SK-N-SH (cell line): ENCODE measurements at regions not wholly inside any gene's neighbourhood (a gene's known extent, or its start where the extent isn't known, plus 50 kb on each side); places are given as distances from the start of the nearest gene placed in this dataset.

ENCODE experiments used
- CTCF ChIA-PET: fragments of 300-600, 350-600 bp; formaldehyde crosslinking; extraction: SDS; loops from one replicate; lab custom pipeline; 2021; lab: Yijun Ruan, JAX
- POLR2A ChIA-PET: fragments of 350-600 bp; sonication (Branson Sonifier 250); formaldehyde crosslinking; extraction: SDS; loops from one replicate; lab custom pipeline; 2020; ENCODE audit warnings: antibody characterized with exemption, inconsistent platforms; lab: Yijun Ruan, JAX
- DNase-seq: peaks from one replicate; pipeline ENCODE4 v3.0.0; 2012
- H2AFZ ChIP-seq: fragments of 200-600 bp; sonication (generic); 2 replicates; pipeline ENCODE4 v1.8.1; 2016; ENCODE audit warnings: antibody characterized with exemption, mild to moderate bottlenecking, low read depth
- H3F3A ChIP-seq: fragments of 200-600 bp; sonication (generic); replicated peaks from 2 replicates; pipeline ENCODE3; 2016; ENCODE audit warnings: antibody characterized with exemption, mild to moderate bottlenecking; ENCODE audit not compliant: insufficient read depth
- H3K27ac ChIP-seq, 2 experiments: fragments of 200-500 bp in 1 of 2; fragments of 200-600 bp in 1 of 2; sonication (Bioruptor generic) in 1 of 2; sonication (generic), shearing (Covaris generic) in 1 of 2; 2 replicates each; pipeline versions ENCODE4 v1.5.1 to v1.6.1; 2014 to 2016; ENCODE audit warnings: low read depth in 2 of 2, inconsistent platforms in 1 of 2, low read length in 1 of 2, mild to moderate bottlenecking in 1 of 2, mixed read lengths in 1 of 2
- H3K27me3 ChIP-seq: fragments of 200-600 bp; sonication (generic), shearing (Covaris generic); 2 replicates; pipeline ENCODE4 v1.6.1; 2016; ENCODE audit warnings: mixed run types; ENCODE audit not compliant: insufficient read depth
- H3K36me3 ChIP-seq, 2 experiments: fragments of 200-500 bp in 1 of 2; fragments of 200-600 bp in 1 of 2; sonication (Bioruptor generic) in 1 of 2; sonication (generic) in 1 of 2; replicated peaks in 1 of 2; 2 replicates each; pipeline versions ENCODE3 to v1.5.1; 2014 to 2016; ENCODE audit warnings: low read length in 1 of 2, mild to moderate bottlenecking in 1 of 2; ENCODE audit not compliant: insufficient read depth in 2 of 2, control insufficient read depth in 1 of 2
- H3K4me1 ChIP-seq, 2 experiments: fragments of 200-500 bp in 1 of 2; fragments of 200-600 bp in 1 of 2; sonication (Bioruptor generic) in 1 of 2; sonication (generic), shearing (Covaris generic) in 1 of 2; 2 replicates each; pipeline versions ENCODE4 v1.5.1 to v1.6.1; 2014 to 2016; ENCODE audit warnings: low read depth in 1 of 2, low read length in 1 of 2, mixed run types in 1 of 2; ENCODE audit not compliant: insufficient read depth in 2 of 2, control insufficient read depth in 1 of 2
- H3K4me2 ChIP-seq: fragments of 200-600 bp; sonication (generic), shearing (Covaris generic); 2 replicates; pipeline ENCODE4 v1.6.1; 2017; ENCODE audit warnings: mixed run types
- H3K4me3 ChIP-seq, 2 experiments: fragments of 200-500 bp in 1 of 2; fragments of 200-600 bp in 1 of 2; sonication (Bioruptor generic) in 1 of 2; sonication (generic), shearing (Covaris generic) in 1 of 2; 2 replicates each; pipeline versions ENCODE4 v1.5.1 to v1.8.1; 2014 to 2016; ENCODE audit warnings: low read depth in 2 of 2, inconsistent platforms in 1 of 2, low read length in 1 of 2, mild to moderate bottlenecking in 1 of 2, mixed read lengths in 1 of 2, moderate library complexity in 1 of 2
- H3K79me2 ChIP-seq: fragments of 200-600 bp; sonication (generic); 2 replicates; pipeline ENCODE4 v1.8.1; 2017; ENCODE audit warnings: mild to moderate bottlenecking; ENCODE audit not compliant: insufficient read depth
- H3K9ac ChIP-seq: fragments of 200-600 bp; sonication (generic); 2 replicates; pipeline ENCODE4 v1.6.1; 2017; ENCODE audit warnings: mixed run types
- H3K9me2 ChIP-seq: fragments of 200-600 bp; sonication (generic); 2 replicates; pipeline ENCODE4 v1.6.1; 2017; ENCODE audit warnings: mixed run types
- H3K9me3 ChIP-seq: fragments of 200-600 bp; sonication (generic); 2 replicates; pipeline ENCODE4 v1.6.1; 2017; ENCODE audit warnings: mixed run types, mild to moderate bottlenecking, moderate library complexity
- H4K20me1 ChIP-seq: fragments of 200-600 bp; sonication (generic); 2 replicates; pipeline ENCODE4 v1.6.1; 2017; ENCODE audit warnings: mild to moderate bottlenecking, mixed run types; ENCODE audit not compliant: insufficient read depth
- CHD2 ChIP-seq: fragments of 150-350 bp; IDR thresholded peaks from 2 replicates; pipeline ENCODE4 v1.6.1; 2018; ENCODE audit warnings: low read length; ENCODE audit not compliant: partially characterized antibody
- ELF1 ChIP-seq: IDR thresholded peaks from 2 replicates; pipeline ENCODE4 v1.4.0; 2012
- FOXJ3 ChIP-seq: sonication (generic); formaldehyde crosslinking; IDR thresholded peaks from 2 replicates; pipeline ENCODE4 v1.5.1; 2020; ENCODE audit warnings: mild to moderate bottlenecking, missing genetic modification reagents
- RAD21 ChIP-seq: IDR thresholded peaks from 2 replicates; pipeline ENCODE4 v1.6.1; 2012; ENCODE audit warnings: mild to moderate bottlenecking, low read length
- RCOR1 ChIP-seq: fragments of 150-350 bp; IDR thresholded peaks from 2 replicates; pipeline ENCODE4 v1.6.1; 2017; ENCODE audit warnings: antibody characterized with exemption, low read length
- SIN3A ChIP-seq: IDR thresholded peaks from 2 replicates; pipeline ENCODE4 v1.6.1; 2012; ENCODE audit warnings: low read depth, mild to moderate bottlenecking, low read length, moderate library complexity, borderline replicate concordance
- SMC3 ChIP-seq: IDR thresholded peaks from 2 replicates; pipeline ENCODE4 v1.6.1; 2012; ENCODE audit warnings: low read depth, low read length, improper control_type of control experiment
- TAF1 ChIP-seq: IDR thresholded peaks from 2 replicates; pipeline ENCODE4 v1.6.1; 2012; ENCODE audit warnings: low read depth, mild to moderate bottlenecking, low read length, moderate library complexity, borderline replicate concordance
- TEAD4 ChIP-seq: IDR thresholded peaks from 2 replicates; pipeline ENCODE4 v1.4.0; 2012; ENCODE audit warnings: mild to moderate bottlenecking, borderline replicate concordance; ENCODE audit not compliant: insufficient read depth
- WGBS: methylation state at CpG from one replicate; pipeline ENCODE4 v1.1.6; 2017; ENCODE audit warnings: low lambda C conversion rate; 5-methylcytosine and 5-hydroxymethylcytosine counted together
- TF ChIP-seq, protein P1 (sequence below): IDR thresholded peaks from 2 replicates; pipeline ENCODE4 v1.4.0; 2012; ENCODE audit warnings: low read depth
- TF ChIP-seq, protein P2 (sequence below): fragments of 200-600 bp; sonication (generic); IDR thresholded peaks from 2 replicates; pipeline ENCODE4 v1.6.1; 2017; ENCODE audit warnings: antibody characterized with exemption, mild to moderate bottlenecking, moderate library complexity

DNA sequence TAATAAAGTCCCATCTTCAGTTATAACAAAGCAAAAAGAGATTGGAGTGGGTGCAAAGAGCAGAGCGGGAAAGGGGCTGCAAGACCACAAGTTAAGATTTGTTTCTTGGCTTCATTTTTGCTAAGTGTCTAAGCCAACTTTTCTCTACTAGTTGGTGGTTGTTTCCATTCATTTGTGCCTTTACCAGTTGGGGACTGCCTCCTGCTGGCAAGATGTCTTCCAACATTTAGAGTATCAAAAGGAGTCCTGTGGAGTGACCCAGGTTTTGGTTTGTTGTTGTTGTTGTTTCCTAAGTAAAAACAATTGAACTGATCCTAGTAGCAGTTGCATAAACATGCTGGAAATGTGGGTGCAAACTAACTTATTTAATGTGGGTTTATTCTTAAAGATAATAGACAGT, 121.1 kb downstream of the SPATA18 start:
- Histone ChIP-seq H3F3A (no peaks in the 10 kb centered on the region), H2AFZ (no peak overlapping the region), H3K27me3 (no peaks in the 10 kb centered on the region), H3K4me3 (peak overlapping the region in 1 of 2 experiments; percentile 3; a peak in 1 of 4 replicates), H3K4me2 (no peak overlapping the region), H3K79me2 (no peaks in the 10 kb centered on the region), H3K4me1 (no peaks in the 10 kb centered on the region), H4K20me1 (no peaks in the 10 kb centered on the region), H3K9ac (no peak overlapping the region), H3K27ac (no peak overlapping the region), H3K36me3 (no peaks in the 10 kb centered on the region), H3K9me3 (no peaks in the 10 kb centered on the region), H3K9me2 (no peaks in the 10 kb centered on the region)
- TF ChIP-seq RCOR1 (no peak), RAD21 (peak; percentile 51), SIN3A (no peak), CHD2 (no peak), TEAD4 (no peak), TAF1 (no peak), FOXJ3 (CRISPR knock-in tag) (no peak), SMC3 (peak; percentile 16; the same call in 1 of the 2 replicates)
- TF ChIP-seq, protein P1, sequence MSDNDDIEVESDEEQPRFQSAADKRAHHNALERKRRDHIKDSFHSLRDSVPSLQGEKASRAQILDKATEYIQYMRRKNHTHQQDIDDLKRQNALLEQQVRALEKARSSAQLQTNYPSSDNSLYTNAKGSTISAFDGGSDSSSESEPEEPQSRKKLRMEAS, result no peak
- TF ChIP-seq, protein P2, sequence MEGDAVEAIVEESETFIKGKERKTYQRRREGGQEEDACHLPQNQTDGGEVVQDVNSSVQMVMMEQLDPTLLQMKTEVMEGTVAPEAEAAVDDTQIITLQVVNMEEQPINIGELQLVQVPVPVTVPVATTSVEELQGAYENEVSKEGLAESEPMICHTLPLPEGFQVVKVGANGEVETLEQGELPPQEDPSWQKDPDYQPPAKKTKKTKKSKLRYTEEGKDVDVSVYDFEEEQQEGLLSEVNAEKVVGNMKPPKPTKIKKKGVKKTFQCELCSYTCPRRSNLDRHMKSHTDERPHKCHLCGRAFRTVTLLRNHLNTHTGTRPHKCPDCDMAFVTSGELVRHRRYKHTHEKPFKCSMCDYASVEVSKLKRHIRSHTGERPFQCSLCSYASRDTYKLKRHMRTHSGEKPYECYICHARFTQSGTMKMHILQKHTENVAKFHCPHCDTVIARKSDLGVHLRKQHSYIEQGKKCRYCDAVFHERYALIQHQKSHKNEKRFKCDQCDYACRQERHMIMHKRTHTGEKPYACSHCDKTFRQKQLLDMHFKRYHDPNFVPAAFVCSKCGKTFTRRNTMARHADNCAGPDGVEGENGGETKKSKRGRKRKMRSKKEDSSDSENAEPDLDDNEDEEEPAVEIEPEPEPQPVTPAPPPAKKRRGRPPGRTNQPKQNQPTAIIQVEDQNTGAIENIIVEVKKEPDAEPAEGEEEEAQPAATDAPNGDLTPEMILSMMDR, result peak; percentile 35; the same call in 1 of the 2 replicates
- ChIA-PET POLR2A (no interaction called here), CTCF (interaction anchor here (0.8 kb wide), 1 partner anchor 340 kb away, joined by 3 read pairs; no protein-coding TSS in a partner anchor)
- no peak for DNase-seq
- WGBS, result 25% methylated on average over 1 of the region's 1 CpG

DNA sequence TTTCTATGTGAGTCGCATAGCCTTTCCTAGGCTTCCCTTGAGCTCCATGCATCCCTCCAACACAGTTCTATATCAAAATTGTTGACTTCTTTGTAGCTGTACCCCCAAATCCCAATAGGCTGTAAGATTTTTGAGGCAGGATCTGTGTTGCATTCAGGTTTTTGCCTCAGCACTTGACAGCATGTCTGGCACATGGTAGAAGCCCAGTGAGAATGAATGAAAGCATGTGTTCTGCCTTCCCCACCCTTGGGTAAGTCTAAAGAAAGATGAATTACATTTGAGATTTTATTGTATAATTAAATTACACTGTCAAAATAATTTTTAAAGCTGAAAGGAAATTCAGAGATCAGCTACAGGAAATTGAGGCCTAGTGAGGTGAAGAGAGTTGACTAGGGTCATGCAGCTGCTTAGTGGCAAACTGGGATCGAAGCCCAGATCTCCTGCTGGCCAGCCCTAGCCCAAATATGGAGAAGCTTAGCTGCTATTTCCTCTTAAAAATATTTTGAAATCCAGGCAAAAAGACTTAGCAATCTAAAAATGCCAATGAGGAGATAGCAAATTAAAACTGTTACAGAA, 122.5 kb downstream of the SPATA18 start:
- TF ChIP-seq ELF1 (no peak), SIN3A (no peak), RAD21 (no peak)
- Histone ChIP-seq H3F3A (no peaks in the 10 kb centered on the region), H4K20me1 (no peaks in the 10 kb centered on the region), H3K4me1 (no peaks in the 10 kb centered on the region), H2AFZ (no peak overlapping the region), H3K27ac (no peak overlapping the region), H3K79me2 (no peaks in the 10 kb centered on the region), H3K9me3 (no peaks in the 10 kb centered on the region), H3K9me2 (no peaks in the 10 kb centered on the region), H3K4me2 (no peak overlapping the region), H3K4me3 (no peak overlapping the region), H3K9ac (no peak overlapping the region), H3K36me3 (no peaks in the 10 kb centered on the region), H3K27me3 (no peaks in the 10 kb centered on the region)
- CTCF ChIA-PET, result no interaction called here
- DNase-seq, result no peak
- 35% methylated on average over 2 of the region's 2 CpGs for WGBS
- POLR2A ChIA-PET, result no interaction called here
